Stimulated activated naive B cell treated with anti-CD40 and anti-IgM and Interleukin-4, amounts not matched to agents 10 μg/mL and 1 μg/mL and 100 μg/mL, for 72 hours (primary cell): ENCODE measurements at regions not wholly inside any gene's neighbourhood (a gene's known extent, or its start where the extent isn't known, plus 50 kb on each side); places are given as distances from the start of the nearest gene placed in this dataset.
"Not testable (repeated sequence)": the region's sequence is repeated elsewhere in the genome, so short reads cannot be mapped to it uniquely, and the experiment has no call there.

Experiments used
- ATAC-seq, 2 donors: fragments of 150-1000 bp; cut with Tn5 transposase; replicated peaks; 2 replicates each; pipeline ENCODE4 v1.10.0; 2021; ENCODE audit warnings: moderate library complexity in 1 of 2
- DNase-seq: peaks from one replicate; pipeline ENCODE4 v3.0.0; 2021
- H3K27ac Mint-ChIP-seq: one replicate; pipeline ENCODE4 v1.8.0; 2022; ENCODE audit warnings: mild to moderate bottlenecking, mixed read lengths
- H3K27me3 Mint-ChIP-seq, 2 donors: one replicate each; pipeline ENCODE4 v1.8.0; 2022; ENCODE audit warnings: mixed read lengths in 2 of 2
- H3K36me3 Mint-ChIP-seq, 2 donors: one replicate each; pipeline ENCODE4 v1.8.0; 2022; ENCODE audit warnings: mixed read lengths in 2 of 2, mild to moderate bottlenecking in 1 of 2
- H3K4me1 Mint-ChIP-seq, 2 donors: one replicate each; pipeline ENCODE4 v1.8.0; 2022; ENCODE audit warnings: mixed read lengths in 2 of 2, mild to moderate bottlenecking in 1 of 2
- H3K4me3 Mint-ChIP-seq, 2 donors: one replicate each; pipeline ENCODE4 v1.8.0; 2022; ENCODE audit warnings: mild to moderate bottlenecking in 2 of 2, mixed read lengths in 2 of 2, moderate library complexity in 1 of 2
- H3K9me3 Mint-ChIP-seq, 2 donors: one replicate each; pipeline ENCODE4 v1.8.0; 2022; ENCODE audit warnings: mixed read lengths in 2 of 2, mild to moderate bottlenecking in 1 of 2

- Mint-ChIP-seq H3K27me3 (peaks cover 11 to 13% of the 10 kb centered on the region in 2 donors), H3K4me3 (no peak overlapping the region), H3K9me3 (peaks cover 5 to 12% of the 10 kb centered on the region in 2 donors), H3K36me3 (no peaks in the 10 kb centered on the region), H3K27ac (no peak overlapping the region), H3K4me1 (no peaks in the 10 kb centered on the region)
- DNase-seq (no peak), ATAC-seq (no peak)
These were observed 128.5 kb downstream of the CHD9NB start for GRCh38 chr16:52924162-52924561.

DNA sequence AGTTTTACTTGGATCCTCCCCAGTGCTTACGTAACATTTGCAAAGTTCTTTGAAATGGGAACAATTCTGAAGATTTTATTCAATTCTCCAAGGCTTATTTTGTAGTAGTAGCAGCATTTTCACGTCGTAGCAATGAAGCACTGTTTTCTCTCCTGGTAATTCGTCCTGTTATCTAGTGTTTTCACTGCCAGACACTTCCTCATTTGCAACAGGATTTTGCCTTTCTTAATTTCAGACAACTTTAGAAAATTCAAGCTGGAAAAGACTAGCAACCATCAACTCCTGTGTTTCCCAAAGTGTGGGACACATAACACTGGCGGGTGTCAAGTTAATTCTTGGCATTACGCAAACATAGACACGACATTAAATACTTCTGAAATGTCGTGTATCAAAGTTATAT is 131.6 kb downstream of the CHD9NB start:
- Mint-ChIP-seq H3K27me3 (peaks cover 13 to 28% of the 10 kb centered on the region in 2 donors), H3K4me3 (no peak overlapping the region), H3K4me1 (no peaks in the 10 kb centered on the region), H3K36me3 (no peaks in the 10 kb centered on the region), H3K27ac (no peak overlapping the region), H3K9me3 (peaks cover 5 to 15% of the 10 kb centered on the region in 2 donors)
- DNase-seq (no peak), ATAC-seq (no peak)

DNA sequence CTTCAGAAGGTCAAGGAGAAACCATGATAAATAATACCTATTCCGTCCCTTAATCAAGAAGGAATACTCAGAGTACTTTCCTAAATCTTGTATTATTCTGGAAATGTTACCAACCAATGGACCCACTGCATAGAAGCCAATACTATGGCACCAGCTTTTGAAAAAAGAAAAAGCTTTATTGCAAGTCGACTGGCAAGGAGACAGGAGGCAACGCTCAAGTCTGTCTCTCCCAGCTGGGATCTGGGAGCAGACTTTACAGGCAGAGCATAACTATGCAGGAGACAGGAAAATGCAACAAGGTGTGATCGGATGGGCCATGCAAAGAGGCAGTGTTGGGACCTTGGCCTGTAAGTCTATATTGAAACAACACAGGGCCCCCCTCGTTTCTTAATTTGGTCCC is 132.4 kb downstream of the CHD9NB start:
- DNase-seq = no peak

GRCh38 chr16:52914428-52914827 is 138.3 kb downstream of the CHD9NB start:
- Mint-ChIP-seq H3K4me3 (no peak overlapping the region), H3K9me3 (peaks cover 0 to 4% of the 10 kb centered on the region in 2 donors), H3K36me3 (no peaks in the 10 kb centered on the region), H3K4me1 (no peaks in the 10 kb centered on the region), H3K27me3 (peaks cover 4 to 39% of the 10 kb centered on the region in 2 donors), H3K27ac (no peak overlapping the region)
- DNase-seq (no peak), ATAC-seq (no peak)

More for the DNA sequence above, 132.4 kb downstream of the CHD9NB start:
- Mint-ChIP-seq H3K36me3 (no peaks in the 10 kb centered on the region), H3K27me3 (peaks cover 13 to 29% of the 10 kb centered on the region in 2 donors), H3K27ac (no peak overlapping the region), H3K4me3 (no peak overlapping the region), H3K4me1 (no peaks in the 10 kb centered on the region), H3K9me3 (peaks cover 0 to 14% of the 10 kb centered on the region in 2 donors)
- ATAC-seq = no peak

GRCh38 chr16:52912565-52913173 is 140.0 kb downstream of the CHD9NB start:
- DNase-seq = peak; percentile 21
- ATAC-seq = peak; percentile 72 to 74
- Mint-ChIP-seq H3K4me1 (no peaks in the 10 kb centered on the region), H3K27me3 (peaks cover 4 to 29% of the 10 kb centered on the region in 2 donors), H3K36me3 (no peaks in the 10 kb centered on the region), H3K4me3 (no peak overlapping the region), H3K9me3 (peaks cover 0 to 3% of the 10 kb centered on the region in 2 donors), H3K27ac (no peak overlapping the region)

DNA sequence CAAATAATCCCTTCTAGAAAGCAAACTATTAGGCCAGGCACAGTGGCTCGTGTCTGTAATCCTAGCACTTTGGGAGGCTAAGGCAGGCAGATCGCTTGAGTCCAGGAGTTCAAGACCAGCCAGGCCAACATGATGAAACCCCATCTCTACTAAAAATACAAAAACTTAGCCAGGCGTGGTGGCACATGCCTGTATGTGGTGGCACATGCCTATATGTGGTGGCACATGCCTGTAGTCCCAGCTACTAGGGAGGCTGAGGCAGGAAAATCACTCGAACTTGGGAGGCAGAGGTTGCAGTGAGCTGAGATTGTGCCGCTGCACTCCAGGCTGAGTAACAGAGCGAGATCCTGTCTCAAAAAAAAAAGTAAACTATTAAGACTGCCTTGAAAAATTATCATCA is 144.6 kb downstream of the CHD9NB start:
- H3K9me3 Mint-ChIP-seq, H3K4me3 Mint-ChIP-seq, H3K27ac Mint-ChIP-seq, H3K36me3 Mint-ChIP-seq, ATAC-seq, DNase-seq, H3K4me1 Mint-ChIP-seq: not testable (repeated sequence)
- H3K27me3 Mint-ChIP-seq = peaks cover 4 to 15% of the 10 kb centered on the region in 2 donors

GRCh38 chr16:52906281-52906680 is 146.4 kb downstream of the CHD9NB start:
- ATAC-seq (no peak), DNase-seq (no peak)
- no peaks in the 10 kb centered on the region for H3K36me3 Mint-ChIP-seq
- H3K27me3 Mint-ChIP-seq = peaks cover 1 to 2% of the 10 kb centered on the region in 2 donors
- no peak overlapping the region for H3K27ac Mint-ChIP-seq
- no peaks in the 10 kb centered on the region for H3K4me1 Mint-ChIP-seq
- H3K4me3 Mint-ChIP-seq = no peak overlapping the region
- peaks cover 0 to 2% of the 10 kb centered on the region in 2 donors for H3K9me3 Mint-ChIP-seq

DNA sequence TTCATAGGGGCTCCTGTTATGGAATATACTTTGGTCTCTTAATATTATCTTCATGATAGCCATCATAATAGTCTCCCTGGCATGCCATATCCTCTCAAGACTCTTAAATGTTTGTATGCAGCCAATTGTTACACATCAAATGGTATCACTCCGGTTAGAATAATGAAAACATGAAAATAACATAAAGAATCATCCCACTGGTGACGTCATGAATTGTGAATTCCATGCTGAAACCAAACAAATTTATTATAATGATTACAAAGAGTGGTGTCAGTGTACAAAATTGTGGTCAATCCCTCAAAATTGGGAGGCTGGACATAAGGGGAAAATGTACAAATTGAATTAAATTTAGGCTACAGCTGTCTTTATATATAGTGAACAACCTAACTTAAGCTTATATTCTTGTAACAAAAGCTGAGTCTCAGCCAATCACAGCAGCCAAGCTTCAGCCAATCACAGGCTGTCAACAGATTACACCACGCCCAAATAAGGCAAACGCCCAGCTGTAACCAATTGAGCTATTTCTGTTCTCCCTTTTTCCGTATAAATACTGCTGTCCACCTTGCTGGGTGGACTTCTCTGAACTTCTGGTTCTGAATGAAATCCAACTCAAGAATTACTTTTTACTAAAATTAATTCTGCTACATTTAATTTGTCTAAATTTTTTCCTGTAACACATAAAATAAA is 156.1 kb downstream of the CHD9NB start:
- H3K36me3 Mint-ChIP-seq = no peaks in the 10 kb centered on the region
- H3K4me3 Mint-ChIP-seq = no peak overlapping the region
- H3K4me1 Mint-ChIP-seq = no peaks in the 10 kb centered on the region
- H3K27ac Mint-ChIP-seq = no peak overlapping the region
- ATAC-seq (no peak), DNase-seq (no peak)
- H3K27me3 Mint-ChIP-seq = peaks cover 7 to 9% of the 10 kb centered on the region in 2 donors
- H3K9me3 Mint-ChIP-seq = peaks cover 8 to 12% of the 10 kb centered on the region in 2 donors

DNA sequence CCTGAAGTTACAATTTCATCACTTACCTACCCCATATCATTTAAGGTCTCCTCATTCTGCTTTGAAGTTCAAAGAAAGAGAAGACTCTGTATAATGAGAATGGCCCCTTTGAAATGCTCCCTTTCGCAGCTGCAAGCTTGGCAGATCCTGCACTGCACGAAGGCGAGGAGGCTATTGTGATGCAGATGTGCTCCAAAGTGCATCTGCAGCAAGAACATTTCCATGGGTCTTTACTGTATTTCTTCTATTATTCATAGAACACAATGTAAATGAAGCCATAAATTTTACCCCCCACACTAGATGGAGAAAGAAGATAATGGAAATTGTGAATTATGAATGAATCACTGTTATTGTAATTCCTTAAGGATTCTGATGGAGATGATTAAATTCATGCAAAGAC is 178.7 kb downstream of the CHD9NB start:
- Mint-ChIP-seq H3K9me3 (peaks cover 0 to under 1% of the 10 kb centered on the region in 2 donors), H3K36me3 (no peaks in the 10 kb centered on the region), H3K4me3 (no peak overlapping the region), H3K27me3 (peaks cover 4 to 9% of the 10 kb centered on the region in 2 donors), H3K4me1 (no peaks in the 10 kb centered on the region), H3K27ac (no peak overlapping the region)
- ATAC-seq (no peak), DNase-seq (no peak)

DNA sequence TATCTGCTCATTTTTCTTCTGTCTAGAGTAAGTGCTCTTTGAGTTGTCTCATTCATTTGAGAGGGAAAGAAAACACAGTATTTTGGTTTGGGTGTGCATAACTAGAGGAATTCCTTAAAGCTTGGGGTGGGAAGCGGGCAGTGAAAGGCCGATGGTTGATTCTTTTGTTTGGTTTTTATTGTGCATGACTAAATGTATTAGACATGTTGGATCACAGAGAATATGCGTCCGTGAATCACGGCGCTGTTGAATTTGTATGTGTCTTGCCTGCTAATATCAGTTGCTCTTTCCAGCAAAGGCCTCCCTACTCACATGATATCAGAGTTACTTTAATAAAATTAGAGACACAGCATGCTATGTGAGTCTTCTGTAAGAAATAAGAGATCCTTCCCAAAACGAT is 180.0 kb downstream of the CHD9NB start:
- no peak for ATAC-seq
- H3K9me3 Mint-ChIP-seq = peaks cover 0 to 4% of the 10 kb centered on the region in 2 donors
- H3K27me3 Mint-ChIP-seq = peaks cover 4 to 9% of the 10 kb centered on the region in 2 donors
- H3K27ac Mint-ChIP-seq = no peak overlapping the region
- H3K4me1 Mint-ChIP-seq = no peaks in the 10 kb centered on the region
- H3K4me3 Mint-ChIP-seq = no peak overlapping the region
- H3K36me3 Mint-ChIP-seq = no peaks in the 10 kb centered on the region
- no peak for DNase-seq

DNA sequence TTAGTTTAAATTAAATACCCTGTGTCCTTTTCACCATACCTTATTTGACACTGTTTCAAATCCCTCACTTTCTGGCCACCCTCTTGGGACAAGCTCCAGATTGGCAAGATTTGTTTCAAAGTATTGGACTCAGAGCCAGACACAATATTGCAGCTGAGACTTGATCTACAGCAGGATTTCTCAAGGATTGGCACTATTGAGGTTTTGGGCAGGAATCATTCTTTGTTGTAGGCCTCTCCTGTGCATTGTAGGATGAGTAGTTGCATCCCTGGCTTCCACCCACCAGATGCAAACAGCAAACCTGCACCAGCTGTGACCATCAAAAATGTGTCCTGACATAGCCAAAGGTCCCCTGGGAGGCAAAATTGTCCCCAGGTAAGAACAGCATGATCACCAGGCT is 181.2 kb downstream of the CHD9NB start:
- Mint-ChIP-seq H3K27ac (no peak overlapping the region), H3K4me1 (no peaks in the 10 kb centered on the region), H3K9me3 (peaks cover 0 to 4% of the 10 kb centered on the region in 2 donors), H3K27me3 (peaks cover 4 to 5% of the 10 kb centered on the region in 2 donors), H3K36me3 (no peaks in the 10 kb centered on the region), H3K4me3 (no peak overlapping the region)
- ATAC-seq = no peak
- DNase-seq = no peak

- H3K9me3 Mint-ChIP-seq = peaks cover 0 to 6% of the 10 kb centered on the region in 2 donors
- H3K4me1 Mint-ChIP-seq = no peaks in the 10 kb centered on the region
- no peaks in the 10 kb centered on the region for H3K36me3 Mint-ChIP-seq
- H3K4me3 Mint-ChIP-seq = no peak overlapping the region
- H3K27me3 Mint-ChIP-seq = no peaks in the 10 kb centered on the region
- H3K27ac Mint-ChIP-seq = no peak overlapping the region
- DNase-seq (no peak), ATAC-seq (no peak)
These were observed 183.5 kb downstream of the CHD9NB start for GRCh38 chr16:52869243-52869642.

- Mint-ChIP-seq H3K27ac (no peak overlapping the region), H3K36me3 (no peaks in the 10 kb centered on the region), H3K9me3 (peaks cover 4 to 5% of the 10 kb centered on the region in 2 donors), H3K27me3 (no peaks in the 10 kb centered on the region), H3K4me3 (no peak overlapping the region), H3K4me1 (no peaks in the 10 kb centered on the region)
- ATAC-seq = no peak
- DNase-seq = no peak
These were observed 189.7 kb downstream of the CHD9NB start for GRCh38 chr16:52863000-52863399.

GRCh38 chr16:52861614-52862022 is 191.1 kb downstream of the CHD9NB start:
- no peaks in the 10 kb centered on the region for H3K4me1 Mint-ChIP-seq
- no peaks in the 10 kb centered on the region for H3K27me3 Mint-ChIP-seq
- no peaks in the 10 kb centered on the region for H3K36me3 Mint-ChIP-seq
- ATAC-seq = no peak
- DNase-seq = no peak
- H3K27ac Mint-ChIP-seq = no peak overlapping the region
- no peak overlapping the region for H3K4me3 Mint-ChIP-seq
- H3K9me3 Mint-ChIP-seq = peaks cover 4 to 5% of the 10 kb centered on the region in 2 donors

DNA sequence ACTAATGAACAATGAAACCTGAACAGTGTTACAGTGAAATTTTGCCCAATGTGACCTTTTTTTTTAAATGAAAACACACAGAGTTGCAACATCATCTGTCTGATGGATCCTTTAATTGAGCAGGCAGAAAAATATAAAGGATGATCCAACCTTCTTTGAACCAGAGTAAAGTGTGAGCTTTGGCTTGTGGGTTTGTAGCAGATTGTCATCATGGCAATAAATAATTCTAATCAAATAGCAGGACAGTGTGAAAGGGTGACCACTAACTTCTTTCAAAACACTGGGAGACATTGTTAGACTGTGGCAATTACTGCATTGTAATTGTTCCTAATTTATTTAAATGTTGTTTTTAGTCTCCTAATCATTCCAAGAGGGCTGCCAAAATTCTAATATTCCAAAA is 197.2 kb downstream of the CHD9NB start:
- no peak overlapping the region for H3K4me3 Mint-ChIP-seq
- DNase-seq = no peak
- peaks cover 12 to 19% of the 10 kb centered on the region in 2 donors for H3K9me3 Mint-ChIP-seq
- H3K27me3 Mint-ChIP-seq = peaks cover 0 to 4% of the 10 kb centered on the region in 2 donors
- H3K4me1 Mint-ChIP-seq = no peaks in the 10 kb centered on the region
- peaks cover 0 to 1% of the 10 kb centered on the region in 2 donors for H3K36me3 Mint-ChIP-seq
- no peak for ATAC-seq
- no peak overlapping the region for H3K27ac Mint-ChIP-seq
